H9 (cell line): ENCODE measurements at regions not wholly inside any gene's neighbourhood (a gene's known extent, or its start where the extent isn't known, plus 50 kb on each side); places are given as distances from the start of the nearest gene placed in this dataset.

Experiments
- DNase-seq: peaks from one replicate; pipeline ENCODE4 v3.0.0-alpha.2; 2017
- H2AFZ ChIP-seq: one replicate; pipeline ENCODE4 v1.6.1; 2013; ENCODE audit warnings: mild to moderate bottlenecking, low read length, control low read depth, moderate library complexity
- H2AK5ac ChIP-seq: 2 replicates; pipeline ENCODE4 v1.6.1; 2013; ENCODE audit warnings: low read length, control low read depth, mixed read lengths; ENCODE audit not compliant: insufficient read length
- H2BK120ac ChIP-seq: one replicate; pipeline ENCODE4 v1.6.1; 2013; ENCODE audit warnings: low read depth, mild to moderate bottlenecking, low read length, control low read depth, inconsistent platforms; ENCODE audit not compliant: poor library complexity, severe bottlenecking
- H2BK12ac ChIP-seq: 2 replicates; pipeline ENCODE4 v1.6.1; 2013; ENCODE audit warnings: low read length, control low read depth, mixed read lengths, low read depth; ENCODE audit not compliant: insufficient read length
- H2BK15ac ChIP-seq: 2 replicates; pipeline ENCODE4 v1.6.1; 2013; ENCODE audit warnings: low read depth, low read length, control low read depth
- H2BK20ac ChIP-seq: one replicate; pipeline ENCODE4 v1.6.1; 2013; ENCODE audit warnings: low read depth, mild to moderate bottlenecking, low read length, control low read depth, inconsistent platforms; ENCODE audit not compliant: poor library complexity, severe bottlenecking
- H2BK5ac ChIP-seq: 2 replicates; pipeline ENCODE4 v1.6.1; 2013; ENCODE audit warnings: low read length, control low read depth, mixed read lengths; ENCODE audit not compliant: insufficient read length
- H3K14ac ChIP-seq: 2 replicates; pipeline ENCODE4 v1.6.1; 2013; ENCODE audit warnings: low read length, control low read depth; ENCODE audit not compliant: insufficient read depth
- H3K18ac ChIP-seq: 2 replicates; pipeline ENCODE4 v1.6.1; 2013; ENCODE audit warnings: low read depth, mild to moderate bottlenecking, mixed read lengths, low read length, control low read depth; ENCODE audit not compliant: insufficient read length
- H3K23ac ChIP-seq: 2 replicates; pipeline ENCODE4 v1.6.1; 2013; ENCODE audit warnings: low read length, control low read depth, mixed read lengths, low read depth; ENCODE audit not compliant: insufficient read length
- H3K23me2 ChIP-seq: 2 replicates; pipeline ENCODE4 v1.6.1; 2013; ENCODE audit warnings: low read depth, mild to moderate bottlenecking, mixed read lengths, low read length, control low read depth; ENCODE audit not compliant: insufficient read length, poor library complexity, severe bottlenecking
- H3K27ac ChIP-seq: 2 replicates; pipeline ENCODE4 v1.5.1; 2013; ENCODE audit warnings: low read length, control low read depth, mixed read lengths, low read depth; ENCODE audit not compliant: insufficient read length
- H3K27me3 ChIP-seq: 2 replicates; pipeline ENCODE4 v1.6.1; 2013; ENCODE audit warnings: low read length, control low read depth, inconsistent platforms; ENCODE audit not compliant: insufficient read depth
- H3K4ac ChIP-seq: 2 replicates; pipeline ENCODE4 v1.6.1; 2013; ENCODE audit warnings: low read depth, mild to moderate bottlenecking, control low read depth, inconsistent platforms, low read length, moderate library complexity
- H3K4me1 ChIP-seq: 2 replicates; pipeline ENCODE4 v1.6.1; 2013; ENCODE audit warnings: low read length, control low read depth, inconsistent platforms; ENCODE audit not compliant: insufficient read depth
- H3K4me2 ChIP-seq: 2 replicates; pipeline ENCODE4 v1.6.1; 2013; ENCODE audit warnings: low read length, control low read depth, mixed read lengths; ENCODE audit not compliant: insufficient read length, insufficient read depth
- H3K56ac ChIP-seq: 2 replicates; pipeline ENCODE4 v1.6.1; 2013; ENCODE audit warnings: low read depth, mild to moderate bottlenecking, mixed read lengths, low read length, control low read depth; ENCODE audit not compliant: insufficient read length
- H3K79me1 ChIP-seq: 2 replicates; pipeline ENCODE4 v1.6.1; 2013; ENCODE audit warnings: low read depth, mild to moderate bottlenecking, moderate library complexity, low read length, control low read depth, inconsistent platforms; ENCODE audit not compliant: insufficient read depth, poor library complexity, severe bottlenecking
- H3K79me2 ChIP-seq: 2 replicates; pipeline ENCODE4 v1.6.1; 2013; ENCODE audit warnings: low read length, control low read depth, inconsistent platforms; ENCODE audit not compliant: insufficient read depth
- H3K9ac ChIP-seq: 2 replicates; pipeline ENCODE4 v1.6.1; 2013; ENCODE audit warnings: low read length, control low read depth, mixed read lengths; ENCODE audit not compliant: insufficient read length; ENCODE audit errors: extremely low read depth
- H3K9me3 ChIP-seq: one replicate; pipeline ENCODE4 v1.6.1; 2013; ENCODE audit warnings: low read depth, low read length, inconsistent platforms; ENCODE audit not compliant: control insufficient read depth
- H3T11ph ChIP-seq: one replicate; pipeline ENCODE4 v1.6.1; 2013; ENCODE audit warnings: mild to moderate bottlenecking, low read length, control low read depth, inconsistent platforms
- H4K20me1 ChIP-seq: one replicate; pipeline ENCODE4 v1.6.1; 2013; ENCODE audit not compliant: control insufficient read depth, insufficient read length, insufficient read depth
- H4K5ac ChIP-seq: 2 replicates; pipeline ENCODE4 v1.6.1; 2013; ENCODE audit warnings: low read depth, mild to moderate bottlenecking, mixed read lengths, low read length, control low read depth; ENCODE audit not compliant: insufficient read length
- H4K8ac ChIP-seq: replicated peaks from 2 replicates; pipeline ENCODE4 v1.6.1; 2013; ENCODE audit warnings: low read length, control low read depth, mixed read lengths, low read depth; ENCODE audit not compliant: insufficient read length
- H4K91ac ChIP-seq: 2 replicates; pipeline ENCODE4 v1.6.1; 2013; ENCODE audit warnings: low read depth, mild to moderate bottlenecking, moderate library complexity, mixed read lengths, low read length, control low read depth; ENCODE audit not compliant: insufficient read length
- H3K27ac Mint-ChIP-seq, 3 experiments: 2 replicates in 2 of 3; 3 replicates in 1 of 3; pipeline ENCODE4 v1.8.0; 2020 to 2021; ENCODE audit warnings: mixed read lengths in 3 of 3, mild to moderate bottlenecking in 1 of 3, moderate library complexity in 1 of 3
- H3K27me3 Mint-ChIP-seq: 2 replicates; pipeline ENCODE4 v1.8.0; 2021; ENCODE audit warnings: low read depth, mild to moderate bottlenecking, moderate library complexity, mixed read lengths
- H3K36me3 Mint-ChIP-seq, 3 experiments: 2 replicates in 2 of 3; 3 replicates in 1 of 3; pipeline ENCODE4 v1.8.0; 2020 to 2021; ENCODE audit warnings: low read depth in 3 of 3, mixed read lengths in 3 of 3; ENCODE audit not compliant: insufficient read depth in 1 of 3
- H3K4me1 Mint-ChIP-seq, 2 experiments: 2 replicates each; pipeline ENCODE4 v1.8.0; 2020; ENCODE audit warnings: mixed read lengths in 2 of 2
- H3K4me3 Mint-ChIP-seq, 2 experiments: 2 replicates in 1 of 2; 3 replicates in 1 of 2; pipeline ENCODE4 v1.8.0; 2020 to 2021; ENCODE audit warnings: mild to moderate bottlenecking in 2 of 2, mixed read lengths in 2 of 2, moderate library complexity in 1 of 2
- H3K9me3 Mint-ChIP-seq, 2 experiments: 2 replicates in 1 of 2; 3 replicates in 1 of 2; pipeline ENCODE4 v1.8.0; 2020; ENCODE audit warnings: mild to moderate bottlenecking in 2 of 2, mixed read lengths in 2 of 2, moderate library complexity in 1 of 2
- CTCF ChIP-seq: fragments of 200-600 bp; sonication (generic); conservative IDR thresholded peaks from 3 replicates; pipeline ENCODE4 v1.8.0; 2021; ENCODE audit warnings: antibody characterized with exemption, mild to moderate bottlenecking
- WGBS: extraction: QIAGEN DNeasy Blood & Tissue Kit; methylation state at CpG from one replicate; pipeline ENCODE4 v1.1.7; 2013; ENCODE audit warnings: missing lambda C conversion rate, low lambda C conversion rate, mixed read lengths; ENCODE audit not compliant: insufficient read length; ENCODE audit errors: extremely low coverage; 5-methylcytosine and 5-hydroxymethylcytosine counted together

DNA sequence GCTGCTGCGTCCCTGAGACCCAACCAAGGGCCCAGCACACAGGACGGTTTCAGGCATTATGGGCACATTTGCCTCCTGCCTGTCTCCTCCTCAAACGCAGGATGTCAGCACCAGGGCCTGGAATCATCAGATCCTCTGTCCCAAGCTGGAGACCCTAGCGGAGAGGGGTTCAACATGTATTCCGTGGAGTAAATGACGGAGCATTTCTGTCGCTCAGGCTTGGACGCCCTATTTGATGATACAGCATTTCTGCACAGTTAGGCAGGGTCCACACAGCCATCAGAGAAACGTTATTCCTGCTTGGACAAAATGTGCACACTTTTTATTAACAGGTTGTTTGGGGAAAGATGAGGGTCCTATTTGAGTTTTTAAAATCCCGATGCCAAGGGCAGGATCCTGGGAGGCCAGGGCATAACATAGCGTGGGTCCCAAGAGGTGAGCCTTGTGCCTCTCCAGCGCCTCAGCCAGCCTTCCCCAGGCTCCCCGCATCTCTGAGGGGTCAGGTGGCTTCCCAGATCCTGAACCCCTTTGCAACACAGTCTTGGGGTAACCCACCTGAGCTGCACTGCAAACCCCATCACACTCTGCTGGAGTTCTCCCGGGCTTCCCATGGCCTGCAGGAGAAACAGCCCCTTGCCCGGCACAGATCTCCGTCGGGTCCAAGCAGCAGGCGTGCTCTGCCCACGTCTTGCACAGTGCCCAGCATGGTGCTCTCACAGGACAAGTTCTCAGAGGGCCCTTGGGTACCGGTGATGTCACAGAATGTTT lies 319.7 kb upstream of the MYT1L start:
- H3K18ac ChIP-seq: no peak overlapping the region
- H3K4me2 ChIP-seq: no peak overlapping the region
- H3K4ac ChIP-seq: no peak overlapping the region
- H4K20me1 ChIP-seq: no peaks in the 10 kb centered on the region
- no peaks in the 10 kb centered on the region for H3K27me3 ChIP-seq
- no CpG with 5 or more reads among the region's 20 CpGs for WGBS
- no peak overlapping the region for H3K27ac Mint-ChIP-seq
- no peak overlapping the region for H2BK120ac ChIP-seq
- H3K56ac ChIP-seq: no peak overlapping the region
- H3K14ac ChIP-seq: no peak overlapping the region
- no peak overlapping the region for H2BK5ac ChIP-seq
- no peak overlapping the region for H3K4me3 Mint-ChIP-seq
- H3K9me3 ChIP-seq: no peaks in the 10 kb centered on the region
- no peak overlapping the region for H3K9ac ChIP-seq
- DNase-seq: no peak
- H2AFZ ChIP-seq: no peak overlapping the region
- H3K4me1 ChIP-seq: no peaks in the 10 kb centered on the region
- no peak overlapping the region for H2BK20ac ChIP-seq
- peaks cover 4% of the 10 kb centered on the region for H3K27me3 Mint-ChIP-seq
- no peaks in the 10 kb centered on the region for H3K79me1 ChIP-seq
- H3K23ac ChIP-seq: no peak overlapping the region
- no peaks in the 10 kb centered on the region; a peak in 1 of 7 replicates for H3K36me3 Mint-ChIP-seq
- peaks cover 0 to 3% of the 10 kb centered on the region in 2 experiments; a peak in 2 of 5 replicates for H3K9me3 Mint-ChIP-seq
- H3K23me2 ChIP-seq: no peaks in the 10 kb centered on the region
- no peak overlapping the region for H3K27ac ChIP-seq
- no peak for TF ChIP-seq CTCF
- no peak overlapping the region for H2BK15ac ChIP-seq
- no peaks in the 10 kb centered on the region for H3K79me2 ChIP-seq
- peaks cover 6 to 13% of the 10 kb centered on the region in 2 experiments for H3K4me1 Mint-ChIP-seq
- H4K5ac ChIP-seq: no peak overlapping the region
- H3T11ph ChIP-seq: no peak overlapping the region
- no peak overlapping the region for H2BK12ac ChIP-seq
- no peak overlapping the region for H2AK5ac ChIP-seq
- no peak overlapping the region for H4K91ac ChIP-seq
- H4K8ac ChIP-seq: no peak overlapping the region
